Activated naive CD8-positive, alpha-beta T cell (primary cell): ENCODE measurements at regions not wholly inside any gene's neighbourhood (a gene's known extent, or its start where the extent isn't known, plus 50 kb on each side); places are given as distances from the start of the nearest gene placed in this dataset.

Experiments
- H3K27ac Mint-ChIP-seq: one replicate; pipeline ENCODE4 v1.8.0; 2021; ENCODE audit warnings: mixed read lengths
- H3K27me3 Mint-ChIP-seq: one replicate; pipeline ENCODE4 v1.8.0; 2021; ENCODE audit warnings: mixed read lengths
- H3K36me3 Mint-ChIP-seq: one replicate; pipeline ENCODE4 v1.8.0; 2021; ENCODE audit warnings: mixed read lengths
- H3K4me1 Mint-ChIP-seq: one replicate; pipeline ENCODE4 v1.8.0; 2021; ENCODE audit warnings: low read depth, mixed read lengths
- H3K4me3 Mint-ChIP-seq: one replicate; pipeline ENCODE4 v1.8.0; 2021; ENCODE audit warnings: mild to moderate bottlenecking, mixed read lengths
- H3K9me3 Mint-ChIP-seq: one replicate; pipeline ENCODE4 v1.8.0; 2021; ENCODE audit warnings: low read depth, mixed read lengths

DNA sequence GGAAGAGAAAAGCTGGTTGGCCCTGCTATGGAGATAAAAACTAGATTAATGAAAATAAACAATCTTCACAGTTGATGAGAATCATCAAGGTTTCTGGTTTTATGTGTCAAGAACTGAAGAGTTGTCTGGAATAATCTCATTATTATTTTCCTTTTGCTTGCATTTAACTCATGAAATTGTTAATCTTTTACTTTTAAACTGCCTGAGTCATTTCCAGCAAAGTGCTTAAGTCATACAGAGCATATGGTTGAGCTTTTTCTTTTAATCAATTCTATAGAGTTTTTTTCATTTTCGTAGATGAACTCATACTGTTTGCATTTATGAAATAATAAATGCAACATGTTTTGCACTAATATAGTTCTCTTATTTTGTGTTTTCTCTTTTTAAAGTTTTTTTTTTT is 747.9 kb downstream of the NXPH1 start:
- Mint-ChIP-seq H3K4me1 (no peaks in the 10 kb centered on the region), H3K9me3 (peaks cover 3% of the 10 kb centered on the region), H3K4me3 (no peak overlapping the region), H3K36me3 (no peaks in the 10 kb centered on the region), H3K27me3 (no peaks in the 10 kb centered on the region), H3K27ac (no peak overlapping the region)

DNA sequence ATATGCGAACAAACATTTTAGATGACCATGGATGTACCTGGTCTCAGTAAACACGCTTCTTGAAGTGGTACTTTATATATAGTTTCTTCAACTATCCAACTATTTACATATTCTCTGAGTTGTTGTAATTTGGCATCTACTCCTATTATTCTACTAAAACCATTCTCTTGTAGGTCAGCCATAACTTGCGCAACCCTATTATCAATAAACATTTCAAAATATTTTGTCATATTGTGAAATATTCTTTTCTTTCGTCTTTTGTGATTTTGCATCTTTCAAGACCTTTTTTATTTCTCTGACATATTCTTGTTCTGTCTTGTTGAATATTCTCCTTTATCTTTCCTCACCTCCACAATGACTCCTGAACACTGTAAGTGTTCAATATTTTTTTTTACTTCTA is 753.3 kb downstream of the NXPH1 start:
- Mint-ChIP-seq H3K4me1 (no peaks in the 10 kb centered on the region), H3K27me3 (no peaks in the 10 kb centered on the region), H3K36me3 (no peaks in the 10 kb centered on the region), H3K27ac (no peak overlapping the region), H3K9me3 (no peaks in the 10 kb centered on the region), H3K4me3 (no peak overlapping the region)

DNA sequence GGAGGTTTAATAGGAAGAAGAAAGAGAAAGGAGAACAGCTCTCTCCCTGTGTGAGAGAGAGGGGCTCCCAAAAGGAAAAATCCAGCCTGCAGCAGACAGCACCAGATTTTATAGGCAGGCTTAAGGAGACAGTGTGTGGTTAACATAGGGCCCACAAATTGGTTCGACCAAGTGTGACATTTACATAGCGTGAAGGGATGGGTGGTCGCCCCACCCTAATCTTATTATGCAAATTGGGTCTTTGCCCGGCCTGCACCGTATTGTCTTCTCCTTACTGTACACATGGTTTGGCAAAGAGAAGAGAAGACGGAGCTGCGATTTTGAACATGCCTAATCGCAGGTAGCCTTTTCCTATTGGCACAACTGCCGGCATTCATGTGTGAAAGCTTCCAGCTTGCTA is 756.3 kb downstream of the NXPH1 start:
- Mint-ChIP-seq H3K9me3 (no peaks in the 10 kb centered on the region), H3K4me3 (no peak overlapping the region), H3K27ac (no peak overlapping the region), H3K36me3 (no peaks in the 10 kb centered on the region), H3K4me1 (no peaks in the 10 kb centered on the region), H3K27me3 (no peaks in the 10 kb centered on the region)

DNA sequence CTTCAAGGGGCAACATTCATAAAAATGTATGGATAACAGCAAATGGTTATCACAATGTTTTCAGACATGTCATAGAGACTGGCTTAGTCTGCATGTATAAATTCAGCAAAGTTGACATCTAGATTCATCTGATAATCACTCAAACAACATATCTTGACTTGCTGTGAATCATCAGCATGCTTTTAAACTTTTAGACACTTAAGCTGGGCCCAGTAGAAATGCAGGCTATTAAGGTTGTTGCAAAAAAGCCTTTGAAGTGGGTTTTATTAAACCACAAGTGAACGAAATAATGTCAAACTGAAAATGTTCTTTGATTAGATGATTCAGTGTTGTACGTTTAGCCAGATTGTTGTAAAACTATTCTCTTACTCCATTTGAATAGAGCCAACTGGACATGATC is 759.6 kb downstream of the NXPH1 start:
- Mint-ChIP-seq H3K4me3 (no peak overlapping the region), H3K4me1 (no peaks in the 10 kb centered on the region), H3K27me3 (no peaks in the 10 kb centered on the region), H3K27ac (no peak overlapping the region), H3K36me3 (no peaks in the 10 kb centered on the region), H3K9me3 (peaks cover 6% of the 10 kb centered on the region)

DNA sequence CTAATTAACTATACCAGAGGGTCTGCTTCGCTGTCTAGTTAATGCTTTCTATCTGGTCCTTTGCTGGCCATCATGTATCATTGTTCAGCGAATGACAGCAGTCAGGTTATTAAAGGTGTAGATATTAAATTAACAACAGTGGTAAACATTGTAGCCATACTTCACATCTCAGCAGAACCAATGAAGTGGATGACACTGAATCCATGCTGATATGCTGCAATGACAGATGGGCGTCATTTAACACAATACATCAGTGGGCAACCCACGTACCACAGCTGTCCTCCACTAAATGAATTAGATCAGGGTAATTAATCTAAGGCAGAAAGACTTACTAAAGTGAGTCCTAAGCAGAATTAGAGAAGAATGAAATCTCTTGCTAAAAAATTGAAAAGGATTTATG is 767.2 kb downstream of the NXPH1 start:
- Mint-ChIP-seq H3K27me3 (no peaks in the 10 kb centered on the region), H3K9me3 (peaks cover 10% of the 10 kb centered on the region), H3K4me1 (no peaks in the 10 kb centered on the region), H3K36me3 (no peaks in the 10 kb centered on the region), H3K4me3 (no peak overlapping the region), H3K27ac (no peak overlapping the region)

DNA sequence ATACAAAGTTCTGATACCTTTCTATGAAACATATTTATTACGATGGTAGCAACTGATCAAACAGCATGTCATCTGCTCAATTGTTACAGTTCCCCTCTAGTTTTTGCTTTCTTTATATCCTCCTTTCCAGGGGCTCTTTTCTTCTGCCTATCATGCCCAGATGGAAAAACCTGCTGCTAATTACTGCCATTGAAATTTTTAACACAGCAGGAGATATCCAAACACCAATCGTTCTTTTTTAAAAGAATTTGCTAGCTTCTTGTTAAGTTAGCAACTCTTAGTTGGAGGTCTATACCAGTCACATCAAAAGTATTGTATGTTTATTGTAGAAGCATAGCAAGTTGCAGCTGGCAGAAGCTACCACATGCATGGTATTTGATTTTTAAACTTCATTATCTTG is 768.5 kb downstream of the NXPH1 start:
- no peaks in the 10 kb centered on the region for H3K36me3 Mint-ChIP-seq
- no peaks in the 10 kb centered on the region for H3K4me1 Mint-ChIP-seq
- peaks cover 4% of the 10 kb centered on the region for H3K9me3 Mint-ChIP-seq
- H3K4me3 Mint-ChIP-seq, result no peak overlapping the region
- H3K27ac Mint-ChIP-seq, result no peak overlapping the region
- H3K27me3 Mint-ChIP-seq, result no peaks in the 10 kb centered on the region

DNA sequence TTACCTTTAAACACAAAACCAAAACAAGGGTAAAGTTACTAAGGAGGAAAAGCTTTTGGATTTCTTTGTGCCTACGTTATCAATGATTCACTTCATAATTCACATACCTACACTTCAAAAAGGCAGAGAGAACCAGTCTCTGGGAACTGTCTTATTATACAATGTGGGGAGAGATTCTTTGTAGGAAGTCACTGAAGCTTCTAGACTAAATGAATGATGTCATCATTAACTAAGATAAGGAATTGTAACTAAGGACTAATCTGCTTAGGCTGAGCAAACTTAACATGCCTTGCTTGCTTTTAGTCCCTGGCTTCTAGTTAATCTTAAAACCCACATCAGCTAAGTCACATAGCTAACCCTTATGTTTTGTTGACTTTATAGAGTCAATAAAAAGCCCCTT is 771.2 kb downstream of the NXPH1 start:
- Mint-ChIP-seq H3K36me3 (no peaks in the 10 kb centered on the region), H3K4me1 (no peaks in the 10 kb centered on the region), H3K27ac (no peak overlapping the region), H3K4me3 (no peak overlapping the region), H3K27me3 (no peaks in the 10 kb centered on the region), H3K9me3 (no peaks in the 10 kb centered on the region)

DNA sequence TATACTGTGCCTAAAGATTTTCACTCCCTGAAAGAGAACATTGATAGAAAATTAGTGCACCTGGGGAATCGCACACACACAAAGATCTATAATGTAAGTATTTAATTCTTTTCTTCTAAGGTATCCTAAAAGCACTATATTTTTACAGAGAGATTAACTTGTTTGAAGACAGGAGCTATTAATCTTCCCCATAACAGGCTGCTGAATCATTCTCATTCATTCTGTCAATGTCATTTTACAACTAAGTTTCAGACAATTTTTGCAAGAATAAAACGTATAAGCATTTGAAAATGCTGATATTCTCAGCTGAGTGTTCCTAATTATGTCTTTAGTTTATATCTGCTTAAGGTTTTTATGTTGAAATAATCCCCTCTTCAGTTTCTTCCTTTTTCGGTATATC is 776.7 kb downstream of the NXPH1 start:
- no peak overlapping the region for H3K4me3 Mint-ChIP-seq
- no peaks in the 10 kb centered on the region for H3K4me1 Mint-ChIP-seq
- H3K27ac Mint-ChIP-seq, result no peak overlapping the region
- no peaks in the 10 kb centered on the region for H3K27me3 Mint-ChIP-seq
- H3K36me3 Mint-ChIP-seq, result no peaks in the 10 kb centered on the region
- no peaks in the 10 kb centered on the region for H3K9me3 Mint-ChIP-seq

DNA sequence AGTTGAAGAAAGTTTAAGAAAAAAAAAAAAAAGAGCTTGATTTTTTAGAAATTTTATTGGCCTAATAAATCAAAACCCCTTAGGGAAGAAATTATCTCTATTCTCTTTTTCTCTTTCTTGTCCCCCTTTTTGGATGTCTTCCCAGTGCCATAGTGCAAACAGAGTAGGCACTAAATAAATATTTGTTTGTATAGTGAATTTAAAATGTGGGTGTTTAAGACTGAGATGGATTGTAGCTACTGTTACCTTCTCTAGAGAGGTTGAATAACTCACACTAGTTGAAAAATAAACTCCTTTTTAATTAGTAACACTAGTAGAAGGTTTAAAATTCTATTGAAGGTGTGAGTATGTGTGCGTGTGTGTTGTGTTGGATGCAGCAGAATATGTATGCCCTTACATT is 783.8 kb downstream of the NXPH1 start:
- Mint-ChIP-seq H3K36me3 (no peaks in the 10 kb centered on the region), H3K4me3 (no peak overlapping the region), H3K9me3 (peaks cover 6% of the 10 kb centered on the region), H3K4me1 (no peaks in the 10 kb centered on the region), H3K27ac (no peak overlapping the region), H3K27me3 (no peaks in the 10 kb centered on the region)

DNA sequence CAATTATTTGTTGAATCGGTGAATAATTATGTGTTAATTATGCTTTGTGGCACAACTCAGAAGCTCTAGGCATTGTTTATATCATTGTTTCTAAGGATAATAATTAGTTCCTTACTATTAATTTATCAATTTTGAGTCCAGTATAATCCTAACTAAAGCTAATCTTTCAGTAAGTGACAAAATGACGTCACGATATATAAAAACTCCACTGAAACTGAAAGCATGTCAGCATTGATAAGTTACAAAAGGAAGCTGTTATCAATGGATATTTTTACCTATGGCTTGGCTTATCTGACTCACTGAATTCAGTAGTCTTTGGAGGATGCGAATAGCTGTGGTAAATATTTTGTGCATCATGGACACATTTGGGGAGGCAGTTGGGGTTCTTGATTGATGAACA is 793.1 kb downstream of the NXPH1 start:
- Mint-ChIP-seq H3K27ac (no peak overlapping the region), H3K27me3 (no peaks in the 10 kb centered on the region), H3K4me3 (no peak overlapping the region), H3K9me3 (peaks cover 12% of the 10 kb centered on the region), H3K36me3 (no peaks in the 10 kb centered on the region), H3K4me1 (no peaks in the 10 kb centered on the region)

DNA sequence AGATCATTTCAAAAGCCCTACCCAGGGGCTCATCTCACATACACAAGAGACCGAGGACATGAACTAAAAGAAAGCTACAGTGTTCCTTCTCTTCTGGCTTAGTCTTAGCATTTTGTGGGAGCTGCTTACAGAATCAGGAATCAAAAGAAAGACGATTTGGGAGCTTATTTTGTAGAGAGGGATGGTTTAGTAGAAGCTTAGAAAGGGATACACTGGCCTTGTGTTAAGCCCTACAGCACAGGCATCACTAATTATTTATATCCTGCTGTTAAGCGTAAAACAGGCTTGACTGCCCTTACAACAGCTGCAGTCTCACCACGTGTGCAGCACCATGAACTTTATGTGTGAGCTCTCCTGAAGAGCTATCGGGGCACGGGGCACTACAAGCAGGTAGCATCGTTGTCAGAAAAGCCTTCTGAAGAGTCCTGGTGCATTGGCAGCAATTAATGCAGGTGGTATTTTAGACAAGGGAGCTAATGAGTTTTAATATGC is 798.3 kb downstream of the NXPH1 start:
- Mint-ChIP-seq H3K4me1 (no peaks in the 10 kb centered on the region), H3K27ac (no peak overlapping the region), H3K4me3 (no peak overlapping the region), H3K27me3 (no peaks in the 10 kb centered on the region), H3K36me3 (no peaks in the 10 kb centered on the region), H3K9me3 (peaks cover 7% of the 10 kb centered on the region)

DNA sequence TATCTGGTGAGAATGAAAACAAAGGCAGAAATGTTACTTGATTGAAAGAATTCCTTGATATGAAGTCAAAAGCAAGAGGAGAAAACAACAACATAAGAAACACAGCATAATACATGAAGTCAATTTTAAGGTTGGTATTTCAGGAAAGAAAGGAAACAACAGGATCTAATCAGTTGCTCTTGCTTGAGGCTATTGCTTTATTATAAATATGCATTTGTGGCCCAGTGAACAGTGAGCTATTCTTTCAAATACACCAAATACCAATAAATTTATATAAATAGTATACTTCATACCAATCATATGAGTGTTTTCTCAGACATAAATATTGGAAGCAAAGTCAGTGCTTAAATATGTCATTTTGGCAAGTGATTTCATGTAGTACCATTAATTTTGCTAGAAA is 806.6 kb downstream of the NXPH1 start:
- Mint-ChIP-seq H3K36me3 (no peaks in the 10 kb centered on the region), H3K27me3 (no peaks in the 10 kb centered on the region), H3K4me3 (no peak overlapping the region), H3K4me1 (no peaks in the 10 kb centered on the region), H3K9me3 (peaks cover 12% of the 10 kb centered on the region), H3K27ac (no peak overlapping the region)

DNA sequence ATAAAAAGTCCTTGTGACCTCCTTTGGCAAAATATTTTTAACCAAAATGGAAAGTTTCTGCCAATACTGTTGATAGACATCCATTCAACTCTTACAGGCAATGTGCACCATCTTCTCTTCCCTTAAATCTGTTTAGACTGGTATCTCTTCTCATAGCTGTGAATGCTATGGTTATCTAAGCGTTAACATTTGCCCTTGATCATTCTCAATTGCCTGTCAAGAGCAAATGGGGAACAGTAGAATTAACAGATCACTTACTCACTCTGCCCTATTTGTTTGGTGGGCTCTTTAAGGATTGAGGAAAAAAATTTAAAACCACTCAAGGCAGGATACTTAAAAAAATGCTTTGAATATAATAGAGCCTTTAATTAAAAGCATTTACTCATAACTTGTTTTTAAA is 808.4 kb downstream of the NXPH1 start:
- H3K27me3 Mint-ChIP-seq, result no peaks in the 10 kb centered on the region

DNA sequence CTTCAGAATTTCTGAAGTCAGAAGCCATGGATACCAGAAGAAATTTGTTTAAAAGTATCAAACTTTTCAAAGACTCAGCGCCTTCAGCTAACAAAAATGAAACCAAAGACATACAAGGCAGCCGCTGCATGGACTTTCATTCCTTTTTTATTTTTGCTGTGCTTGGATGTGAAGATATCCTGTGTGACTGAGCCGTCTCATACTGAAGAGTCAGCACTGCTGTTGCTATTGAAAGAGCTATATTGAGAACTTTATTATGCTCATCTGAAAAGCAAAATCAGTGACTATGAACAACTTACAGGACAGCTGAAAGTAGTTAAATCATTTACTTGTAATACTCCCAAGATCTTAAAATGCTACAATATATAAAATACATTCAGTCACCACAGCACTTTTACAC is 809.2 kb downstream of the NXPH1 start:
- Mint-ChIP-seq H3K36me3 (no peaks in the 10 kb centered on the region), H3K4me3 (no peak overlapping the region), H3K4me1 (no peaks in the 10 kb centered on the region), H3K9me3 (peaks cover 16% of the 10 kb centered on the region), H3K27me3 (no peaks in the 10 kb centered on the region), H3K27ac (no peak overlapping the region)

More for the DNA sequence above, 808.4 kb downstream of the NXPH1 start:
- no peaks in the 10 kb centered on the region for H3K4me1 Mint-ChIP-seq
- H3K9me3 Mint-ChIP-seq, result peaks cover 15% of the 10 kb centered on the region
- H3K36me3 Mint-ChIP-seq, result no peaks in the 10 kb centered on the region
- H3K27ac Mint-ChIP-seq, result no peak overlapping the region
- no peak overlapping the region for H3K4me3 Mint-ChIP-seq

DNA sequence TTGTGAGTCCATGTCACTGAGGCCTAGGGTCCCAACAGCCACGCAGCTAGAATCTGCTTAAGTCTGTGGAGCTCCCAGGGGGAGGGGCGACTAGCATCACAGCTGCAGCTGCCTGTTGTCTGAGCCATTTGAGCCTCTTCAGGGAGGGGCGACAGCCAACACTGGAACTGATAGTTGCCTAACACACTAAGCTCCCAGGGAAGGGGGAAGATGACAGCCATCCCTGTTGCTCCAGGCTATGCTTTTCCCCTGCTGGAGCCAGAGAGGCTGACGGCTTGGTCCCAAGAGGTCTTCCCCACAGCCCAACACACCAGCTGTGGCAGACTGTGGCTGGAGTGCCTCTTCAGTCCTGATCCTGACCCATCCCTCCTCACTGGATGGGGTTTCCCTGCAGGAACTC is 817.5 kb downstream of the NXPH1 start:
- no peaks in the 10 kb centered on the region for H3K27me3 Mint-ChIP-seq
- H3K36me3 Mint-ChIP-seq, result no peaks in the 10 kb centered on the region
- no peak overlapping the region for H3K27ac Mint-ChIP-seq
- peaks cover 19% of the 10 kb centered on the region for H3K9me3 Mint-ChIP-seq
- H3K4me3 Mint-ChIP-seq, result no peak overlapping the region
- no peaks in the 10 kb centered on the region for H3K4me1 Mint-ChIP-seq

DNA sequence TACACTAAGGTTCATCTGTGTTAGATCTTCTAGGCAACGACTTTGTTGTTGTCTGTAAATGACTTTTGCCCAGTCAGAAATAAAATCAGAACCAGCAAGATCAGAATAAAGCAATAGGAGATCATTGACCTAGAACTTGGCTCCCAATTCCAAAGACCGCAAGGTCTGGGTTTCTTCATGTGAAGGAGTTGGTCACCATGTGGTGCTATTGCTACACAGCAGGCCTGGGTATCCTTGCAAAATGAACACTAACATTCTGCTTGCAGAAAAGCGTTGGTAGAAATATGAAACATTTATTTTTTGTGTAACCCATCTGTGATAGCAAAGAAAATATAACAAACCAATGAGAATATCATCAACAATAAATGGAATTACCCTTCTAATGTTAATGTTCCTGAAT is 831.0 kb downstream of the NXPH1 start:
- Mint-ChIP-seq H3K4me1 (no peaks in the 10 kb centered on the region), H3K4me3 (no peak overlapping the region), H3K36me3 (no peaks in the 10 kb centered on the region), H3K27me3 (no peaks in the 10 kb centered on the region), H3K27ac (no peak overlapping the region), H3K9me3 (peaks cover 20% of the 10 kb centered on the region)

DNA sequence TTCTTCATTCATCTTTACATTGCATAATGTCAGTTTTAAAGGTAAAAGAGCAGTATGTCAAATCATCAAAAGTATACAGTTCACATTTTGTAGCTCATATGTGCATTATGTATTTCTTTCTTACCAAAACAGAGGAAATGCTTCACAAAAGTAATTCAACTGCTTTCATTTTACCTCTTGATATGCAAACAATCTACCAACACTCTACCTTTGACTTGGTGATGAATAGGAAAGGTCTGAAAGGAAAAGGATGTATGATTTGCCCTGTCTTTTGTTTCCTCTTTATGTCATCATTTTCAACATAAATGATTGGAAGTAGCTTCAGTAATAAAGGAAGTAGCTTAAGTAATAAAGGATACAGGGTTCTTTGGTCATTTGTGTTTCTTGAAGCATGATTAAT is 846.7 kb downstream of the NXPH1 start:
- Mint-ChIP-seq H3K9me3 (no peaks in the 10 kb centered on the region), H3K36me3 (no peaks in the 10 kb centered on the region), H3K4me1 (no peaks in the 10 kb centered on the region), H3K4me3 (no peak overlapping the region), H3K27me3 (no peaks in the 10 kb centered on the region), H3K27ac (no peak overlapping the region)
